HFFc6 (cell line): ENCODE measurements at regions not wholly inside any gene's neighbourhood (a gene's known extent, or its start where the extent isn't known, plus 50 kb on each side); places are given as distances from the start of the nearest gene placed in this dataset.

ENCODE experiments used
- DNase-seq: peaks from one replicate; pipeline ENCODE4 v3.0.0-alpha.2; 2018
- H3K27ac Mint-ChIP-seq: 2 replicates; pipeline ENCODE4 v1.8.0; 2020; ENCODE audit warnings: mild to moderate bottlenecking, mixed read lengths
- H3K27me3 Mint-ChIP-seq: 2 replicates; pipeline ENCODE4 v1.8.0; 2021; ENCODE audit warnings: mild to moderate bottlenecking, moderate library complexity, mixed read lengths; ENCODE audit not compliant: insufficient read depth
- H3K36me3 Mint-ChIP-seq: 2 replicates; pipeline ENCODE4 v1.8.0; 2021; ENCODE audit warnings: low read depth, mixed read lengths
- H3K4me1 Mint-ChIP-seq: 2 replicates; pipeline ENCODE4 v1.8.0; 2020; ENCODE audit warnings: low read depth, mixed read lengths
- H3K4me3 Mint-ChIP-seq: 2 replicates; pipeline ENCODE4 v1.8.0; 2020; ENCODE audit warnings: mild to moderate bottlenecking, moderate library complexity, mixed read lengths
- H3K9me3 Mint-ChIP-seq: 2 replicates; pipeline ENCODE4 v1.8.0; 2020; ENCODE audit warnings: mild to moderate bottlenecking, mixed read lengths
- TF ChIP-seq, protein P1 (sequence below): fragments of 200-600 bp; sonication (generic); IDR thresholded peaks from 2 replicates; pipeline ENCODE4 v1.5.0; 2021; ENCODE audit warnings: antibody characterized with exemption, mild to moderate bottlenecking

DNA sequence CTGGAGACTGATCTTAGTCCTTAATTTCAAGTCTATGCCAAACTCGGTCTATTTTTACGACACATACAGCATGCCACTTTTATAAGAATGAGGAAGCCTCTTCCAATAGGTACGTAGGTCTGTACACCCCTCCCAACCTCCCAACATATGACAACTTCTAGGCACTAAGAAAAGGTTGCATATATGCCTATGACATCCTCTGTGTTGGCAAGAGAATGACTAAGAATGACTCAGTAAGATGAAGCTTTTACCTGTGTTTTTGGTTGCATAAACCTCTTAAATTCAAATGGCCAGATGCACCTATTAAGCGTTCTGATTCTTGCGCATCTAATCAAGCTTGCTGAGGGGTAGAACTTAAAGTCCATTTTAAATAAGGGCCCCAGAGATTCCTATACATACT is 586.4 kb upstream of the ZEB2 start:
- no peaks in the 10 kb centered on the region for H3K27me3 Mint-ChIP-seq
- H3K4me3 Mint-ChIP-seq, result no peak overlapping the region
- no peaks in the 10 kb centered on the region for H3K36me3 Mint-ChIP-seq
- no peak for DNase-seq
- no peak overlapping the region for H3K27ac Mint-ChIP-seq
- TF ChIP-seq, protein P1, sequence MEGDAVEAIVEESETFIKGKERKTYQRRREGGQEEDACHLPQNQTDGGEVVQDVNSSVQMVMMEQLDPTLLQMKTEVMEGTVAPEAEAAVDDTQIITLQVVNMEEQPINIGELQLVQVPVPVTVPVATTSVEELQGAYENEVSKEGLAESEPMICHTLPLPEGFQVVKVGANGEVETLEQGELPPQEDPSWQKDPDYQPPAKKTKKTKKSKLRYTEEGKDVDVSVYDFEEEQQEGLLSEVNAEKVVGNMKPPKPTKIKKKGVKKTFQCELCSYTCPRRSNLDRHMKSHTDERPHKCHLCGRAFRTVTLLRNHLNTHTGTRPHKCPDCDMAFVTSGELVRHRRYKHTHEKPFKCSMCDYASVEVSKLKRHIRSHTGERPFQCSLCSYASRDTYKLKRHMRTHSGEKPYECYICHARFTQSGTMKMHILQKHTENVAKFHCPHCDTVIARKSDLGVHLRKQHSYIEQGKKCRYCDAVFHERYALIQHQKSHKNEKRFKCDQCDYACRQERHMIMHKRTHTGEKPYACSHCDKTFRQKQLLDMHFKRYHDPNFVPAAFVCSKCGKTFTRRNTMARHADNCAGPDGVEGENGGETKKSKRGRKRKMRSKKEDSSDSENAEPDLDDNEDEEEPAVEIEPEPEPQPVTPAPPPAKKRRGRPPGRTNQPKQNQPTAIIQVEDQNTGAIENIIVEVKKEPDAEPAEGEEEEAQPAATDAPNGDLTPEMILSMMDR, result no peak
- H3K4me1 Mint-ChIP-seq, result peaks cover 25% of the 10 kb centered on the region
- no peaks in the 10 kb centered on the region for H3K9me3 Mint-ChIP-seq

DNA sequence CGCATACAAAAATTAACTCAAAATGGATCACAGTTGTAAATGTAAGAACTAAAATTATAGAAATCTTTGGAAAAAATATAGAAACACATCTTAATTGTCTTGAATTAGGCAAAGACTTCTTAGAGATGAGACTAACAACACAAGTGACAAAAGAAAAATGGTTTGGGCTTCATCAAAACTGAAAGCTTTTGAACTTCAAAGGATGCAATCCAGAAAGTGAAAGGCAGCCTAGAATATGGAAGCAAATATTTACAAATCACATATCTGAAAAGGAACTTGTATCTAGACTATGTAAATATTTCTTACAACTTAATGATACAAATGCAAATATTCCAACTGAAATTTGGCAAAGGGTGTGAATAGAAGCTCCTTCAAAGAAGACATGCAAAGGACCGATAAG is 582.8 kb upstream of the ZEB2 start:
- peaks cover 2% of the 10 kb centered on the region; the same call in 1 of the 2 replicates for H3K27me3 Mint-ChIP-seq
- H3K4me3 Mint-ChIP-seq, result no peak overlapping the region
- H3K4me1 Mint-ChIP-seq, result peaks cover 12% of the 10 kb centered on the region
- H3K27ac Mint-ChIP-seq, result no peak overlapping the region
- no peaks in the 10 kb centered on the region; the same call in 1 of the 2 replicates for H3K9me3 Mint-ChIP-seq
- TF ChIP-seq, protein P1, result no peak
- H3K36me3 Mint-ChIP-seq, result no peaks in the 10 kb centered on the region
- DNase-seq, result no peak

DNA sequence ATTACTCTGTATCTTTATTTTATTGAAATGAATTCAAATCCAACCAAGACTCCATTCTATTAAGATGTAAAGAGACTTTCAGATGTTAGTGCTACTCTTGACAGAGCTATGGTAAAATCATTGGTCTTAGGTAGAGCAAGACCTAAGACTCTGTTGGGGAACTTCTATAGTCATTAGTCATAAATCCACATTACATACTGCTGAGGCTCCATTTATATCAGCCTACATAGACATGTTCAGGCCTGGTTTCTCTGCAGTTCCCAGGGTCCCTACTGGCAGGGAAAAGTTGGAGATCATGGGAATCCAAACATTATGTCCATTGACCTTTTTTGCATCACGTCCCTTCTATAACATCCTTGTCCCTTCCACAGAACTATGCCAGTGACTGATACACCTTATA is 580.4 kb upstream of the ZEB2 start:
- Mint-ChIP-seq H3K4me3 (no peak overlapping the region), H3K27me3 (peaks cover 3% of the 10 kb centered on the region), H3K4me1 (peaks cover 33% of the 10 kb centered on the region), H3K36me3 (no peaks in the 10 kb centered on the region), H3K9me3 (no peaks in the 10 kb centered on the region; the same call in 1 of the 2 replicates), H3K27ac (no peak overlapping the region)
- DNase-seq, result no peak
- TF ChIP-seq, protein P1, result no peak

DNA sequence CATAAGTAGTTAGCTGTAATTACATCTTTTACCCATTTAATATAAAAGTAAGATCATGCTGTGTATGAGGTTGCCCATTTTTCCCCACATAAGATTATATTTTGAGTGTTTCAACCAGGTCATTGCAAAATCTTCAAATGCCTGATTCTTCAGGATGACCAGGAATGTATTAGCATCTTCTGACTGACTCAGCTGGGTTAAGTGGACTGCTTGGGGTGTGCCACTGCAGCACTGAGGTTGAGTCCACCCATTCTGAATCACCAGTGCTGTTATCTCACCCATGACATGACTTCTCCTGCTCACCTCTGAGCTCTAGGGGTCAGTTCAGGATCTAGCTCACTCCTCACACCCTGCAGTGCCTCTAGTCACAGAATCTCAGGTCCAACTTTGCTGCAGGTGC is 576.7 kb upstream of the ZEB2 start:
- H3K4me1 Mint-ChIP-seq, result peaks cover 65% of the 10 kb centered on the region
- TF ChIP-seq, protein P1, result no peak
- H3K27ac Mint-ChIP-seq, result peak overlapping the region; percentile 92

DNA sequence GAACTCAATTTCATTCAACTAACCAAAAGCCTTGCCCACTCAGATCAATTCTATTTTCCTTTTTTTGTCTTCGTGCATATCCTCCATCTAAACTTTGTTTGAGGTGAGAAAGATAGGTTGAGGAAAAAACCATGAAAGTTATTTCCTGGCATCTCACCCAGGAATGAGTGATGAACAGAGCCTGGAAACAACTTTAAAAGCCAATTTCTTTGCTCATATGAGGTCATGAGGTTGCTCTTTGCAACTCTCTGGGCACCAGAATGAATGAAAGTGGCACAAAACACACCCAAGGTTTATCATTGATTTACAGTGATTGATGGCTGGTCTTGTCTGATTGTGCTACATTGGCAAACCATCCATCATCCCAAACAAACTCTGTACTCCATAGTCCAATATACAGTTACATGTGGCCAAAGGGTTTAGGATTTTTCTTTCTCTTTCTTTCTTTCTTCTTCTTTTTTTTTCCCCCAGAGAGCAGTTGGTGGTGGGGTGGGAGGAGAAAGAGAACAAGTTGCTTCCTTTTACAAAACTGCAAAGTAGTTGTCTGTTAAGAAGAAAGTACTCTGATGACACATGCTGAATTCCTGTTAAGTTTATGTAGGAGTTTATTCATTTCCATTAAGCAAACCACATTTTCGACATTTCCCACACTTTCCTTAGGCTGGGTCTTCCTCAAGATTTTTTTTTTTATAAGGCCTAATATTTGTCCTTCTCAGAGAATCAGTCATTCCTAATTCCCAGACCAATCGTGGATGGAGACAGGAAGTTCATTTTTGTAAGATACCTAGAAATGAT is 575.9 kb upstream of the ZEB2 start:
- Mint-ChIP-seq H3K36me3 (peaks cover 6% of the 10 kb centered on the region; the same call in 1 of the 2 replicates), H3K4me3 (peak overlapping the region; percentile 25), H3K9me3 (peaks cover 2% of the 10 kb centered on the region; the same call in 1 of the 2 replicates), H3K4me1 (peaks cover 72% of the 10 kb centered on the region), H3K27me3 (peaks cover 3% of the 10 kb centered on the region), H3K27ac (peak overlapping the region; percentile 92)
- TF ChIP-seq, protein P1, result no peak
- DNase-seq, result peak; percentile 76

More for the DNA sequence above, 576.7 kb upstream of the ZEB2 start:
- Mint-ChIP-seq H3K4me3 (peak overlapping the region; percentile 25), H3K27me3 (peaks cover 3% of the 10 kb centered on the region), H3K9me3 (no peaks in the 10 kb centered on the region; the same call in 1 of the 2 replicates), H3K36me3 (peaks cover 6% of the 10 kb centered on the region; the same call in 1 of the 2 replicates)
- DNase-seq, result peak; percentile 79
